ENCODE measurements at regions not wholly inside any gene's neighbourhood (a gene's known extent, or its start where the extent isn't known, plus 50 kb on each side); places are given as distances from the start of the nearest gene placed in this dataset.
"Not testable (repeated sequence)": the region's sequence is repeated elsewhere in the genome, so short reads cannot be mapped to it uniquely, and the experiment has no call there.

- H3K36me3 Mint-ChIP-seq (ENCODE audit: insufficient read depth): no peaks in the 10 kb centered on the region
Observed at GRCh38 chrX:102849396-102849795, 87.7 kb upstream of the RAB40AL start.

DNA sequence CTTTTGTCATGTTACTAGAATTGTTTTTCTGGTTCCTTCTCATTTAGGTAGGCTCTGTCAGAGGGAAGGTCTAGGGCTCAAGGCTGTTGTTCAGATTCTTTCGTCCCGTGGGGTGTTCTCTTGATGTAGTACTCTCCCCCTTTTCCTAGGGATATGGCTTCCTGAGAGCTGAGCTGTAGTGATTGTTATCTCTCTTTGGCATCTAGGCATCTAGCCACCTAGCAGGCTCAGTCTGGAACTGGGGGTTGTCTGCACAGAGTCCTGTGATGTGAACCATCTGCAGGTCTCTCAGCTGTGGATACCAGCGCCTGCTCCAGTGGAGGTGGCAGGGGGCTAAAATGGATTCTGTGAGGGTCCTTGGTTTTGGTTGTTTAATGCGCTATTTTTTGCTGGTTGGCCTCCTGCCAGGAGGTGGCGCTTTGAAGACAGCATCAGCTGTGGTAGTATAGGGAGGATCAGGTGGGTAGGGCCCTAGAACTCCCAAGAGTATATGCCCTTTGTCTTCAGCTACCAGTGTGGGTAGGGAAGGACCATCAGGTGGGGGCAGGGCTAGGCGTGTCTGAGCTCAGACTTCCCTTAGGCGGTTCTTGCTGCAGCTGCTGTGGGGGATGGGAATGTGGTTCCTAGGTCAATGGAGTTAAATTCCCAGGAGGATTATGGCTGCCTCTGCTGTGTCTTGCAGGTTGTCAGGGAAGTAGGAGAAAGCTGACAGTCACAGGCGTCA lies 78.1 kb upstream of the RAB40AL start:
- DNase-seq (ENCODE audit: low spot score in 2 of 2); H3K27me3 Mint-ChIP-seq; H3K9me3 Mint-ChIP-seq; H3K4me1 Mint-ChIP-seq; H3K36me3 Mint-ChIP-seq (ENCODE audit: insufficient read depth); H3K4me3 Mint-ChIP-seq; ATAC-seq (replicated peaks; ENCODE audit: extremely low read depth, poor library complexity, severe bottlenecking); H3K27ac Mint-ChIP-seq (ENCODE audit: low read depth): not testable (repeated sequence)

More at GRCh38 chrX:102849396-102849795, 87.7 kb upstream of the RAB40AL start:
- no peak overlapping the region for H3K27ac Mint-ChIP-seq (ENCODE audit: low read depth)
- no peaks in the 10 kb centered on the region for H3K27me3 Mint-ChIP-seq
- H3K4me1 Mint-ChIP-seq: no peaks in the 10 kb centered on the region
- no peak for DNase-seq (ENCODE audit: low spot score in 2 of 2)
- no peak overlapping the region for H3K4me3 Mint-ChIP-seq
- H3K9me3 Mint-ChIP-seq: no peaks in the 10 kb centered on the region
- ATAC-seq (replicated peaks; ENCODE audit: extremely low read depth, poor library complexity, severe bottlenecking): no peak

DNA sequence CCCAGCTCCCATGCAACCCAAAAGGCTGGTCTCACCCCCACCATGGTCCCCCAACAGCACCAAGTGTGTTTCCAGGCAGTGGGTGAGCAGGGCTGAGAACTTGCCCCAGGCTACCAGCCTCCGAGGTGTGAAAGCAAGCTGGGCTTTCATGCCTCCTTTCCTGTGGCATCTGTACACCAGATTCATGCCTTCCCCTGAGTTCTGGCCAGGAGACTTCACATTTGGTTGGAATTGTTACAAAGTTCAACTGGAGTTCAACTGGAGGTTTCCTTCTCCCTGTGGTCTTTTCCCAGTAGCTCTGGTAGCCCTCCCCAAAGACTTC lies 77.6 kb upstream of the RAB40AL start:
- H3K36me3 Mint-ChIP-seq (ENCODE audit: insufficient read depth): peaks cover 3% of the 10 kb centered on the region
- no peaks in the 10 kb centered on the region for H3K9me3 Mint-ChIP-seq
- no peaks in the 10 kb centered on the region for H3K4me1 Mint-ChIP-seq
- no peak overlapping the region for H3K27ac Mint-ChIP-seq (ENCODE audit: low read depth)
- no peak for ATAC-seq (replicated peaks; ENCODE audit: extremely low read depth, poor library complexity, severe bottlenecking)
- DNase-seq (ENCODE audit: low spot score in 2 of 2): no peak
- no peaks in the 10 kb centered on the region for H3K27me3 Mint-ChIP-seq
- H3K4me3 Mint-ChIP-seq: no peak overlapping the region

DNA sequence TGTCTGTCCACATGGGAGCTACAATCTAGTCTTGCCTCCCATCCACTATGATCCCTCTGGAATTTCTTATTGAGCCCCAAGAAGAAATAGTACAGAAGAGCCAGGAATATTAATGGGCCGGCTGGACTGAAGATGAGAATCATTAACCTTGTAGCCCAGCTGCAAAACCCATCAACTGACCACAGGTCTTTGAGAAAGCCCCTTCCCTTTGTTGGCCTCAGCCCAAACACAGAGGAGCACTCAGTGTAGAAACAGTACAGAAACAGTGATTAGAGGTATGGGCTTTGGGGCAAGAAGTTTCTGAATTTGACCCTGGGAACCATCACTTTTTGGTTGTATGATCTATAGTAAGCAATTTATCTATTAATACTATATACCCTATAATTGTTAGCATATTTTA lies 76.8 kb upstream of the RAB40AL start:
- ATAC-seq (replicated peaks; ENCODE audit: extremely low read depth, poor library complexity, severe bottlenecking) (no peak), DNase-seq (ENCODE audit: low spot score in 2 of 2) (no peak)
- H3K4me1 Mint-ChIP-seq: no peaks in the 10 kb centered on the region
- H3K9me3 Mint-ChIP-seq: no peaks in the 10 kb centered on the region
- no peak overlapping the region for H3K27ac Mint-ChIP-seq (ENCODE audit: low read depth)
- H3K4me3 Mint-ChIP-seq: no peak overlapping the region
- H3K36me3 Mint-ChIP-seq (ENCODE audit: insufficient read depth): peaks cover 5% of the 10 kb centered on the region
- H3K27me3 Mint-ChIP-seq: no peaks in the 10 kb centered on the region

- no peak overlapping the region for H3K27ac Mint-ChIP-seq (ENCODE audit: low read depth)
- no peak overlapping the region for H3K4me3 Mint-ChIP-seq
- H3K27me3 Mint-ChIP-seq: no peaks in the 10 kb centered on the region
- DNase-seq (ENCODE audit: low spot score in 2 of 2): peak; percentile 61 to 68
- H3K36me3 Mint-ChIP-seq (ENCODE audit: insufficient read depth): peaks cover 10% of the 10 kb centered on the region
- H3K9me3 Mint-ChIP-seq: no peaks in the 10 kb centered on the region
- no peaks in the 10 kb centered on the region for H3K4me1 Mint-ChIP-seq
- no peak for ATAC-seq (replicated peaks; ENCODE audit: extremely low read depth, poor library complexity, severe bottlenecking)
Observed at GRCh38 chrX:102863735-102864134, 73.3 kb upstream of the RAB40AL start.

DNA sequence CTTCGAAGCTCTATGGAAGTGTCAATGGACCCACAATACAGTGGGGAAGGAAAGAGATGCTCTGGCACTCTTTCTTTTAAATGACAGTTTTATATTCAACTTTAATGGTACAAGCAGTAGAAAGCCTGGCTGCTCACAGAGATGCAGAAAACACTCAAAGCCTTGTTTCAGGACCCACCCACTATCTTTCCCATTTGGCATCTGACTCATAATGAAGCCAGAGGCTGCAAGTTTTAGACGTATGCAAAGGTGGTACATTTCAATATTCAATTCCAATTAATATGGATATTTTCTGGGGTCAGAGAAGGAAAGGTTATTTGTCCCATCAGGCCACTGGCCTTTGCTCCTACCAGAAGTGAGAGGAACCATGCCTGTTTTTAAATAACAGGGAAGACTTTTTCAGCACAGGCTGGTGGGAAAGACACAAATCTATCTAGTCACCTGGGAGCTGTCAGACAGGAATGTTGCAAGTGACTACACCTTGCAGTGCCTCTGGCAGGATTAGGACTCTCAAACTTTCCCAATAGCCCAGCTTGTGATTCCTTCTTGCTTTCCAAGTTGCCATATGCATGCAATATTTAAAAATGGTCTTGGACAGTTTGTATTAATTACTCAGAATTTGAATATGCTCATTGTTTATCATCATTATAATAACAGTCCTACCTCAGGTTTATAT lies 70.0 kb upstream of the RAB40AL start:
- no peaks in the 10 kb centered on the region for H3K9me3 Mint-ChIP-seq
- no peak for ATAC-seq (replicated peaks; ENCODE audit: extremely low read depth, poor library complexity, severe bottlenecking)
- H3K27ac Mint-ChIP-seq (ENCODE audit: low read depth): no peak overlapping the region
- H3K27me3 Mint-ChIP-seq: no peaks in the 10 kb centered on the region
- DNase-seq (ENCODE audit: low spot score in 2 of 2): no peak
- no peaks in the 10 kb centered on the region for H3K4me1 Mint-ChIP-seq
- no peak overlapping the region for H3K4me3 Mint-ChIP-seq
- peaks cover 9% of the 10 kb centered on the region for H3K36me3 Mint-ChIP-seq (ENCODE audit: insufficient read depth)

DNA sequence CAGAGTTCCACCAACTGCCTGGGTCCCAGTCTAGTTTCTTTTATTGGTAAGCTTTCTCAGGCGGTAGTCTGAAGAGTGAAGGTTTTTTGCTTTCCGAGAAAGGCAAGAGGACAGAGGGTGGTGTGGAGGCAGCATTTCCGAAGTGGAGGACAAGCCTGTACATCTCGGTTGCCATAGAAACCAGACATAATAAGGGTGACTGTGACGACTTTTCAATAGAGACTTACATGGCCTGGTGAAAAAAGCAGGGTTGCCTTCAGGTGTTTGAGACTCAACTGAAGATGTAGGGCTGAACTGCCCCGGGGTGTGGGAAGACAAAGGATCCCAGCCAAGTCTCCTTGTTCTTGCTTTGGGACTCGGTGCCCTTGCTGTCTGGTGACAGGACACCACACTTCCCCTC lies 53.6 kb upstream of the RAB40AL start:
- ATAC-seq (replicated peaks; ENCODE audit: extremely low read depth, poor library complexity, severe bottlenecking) (no peak), DNase-seq (ENCODE audit: low spot score in 2 of 2) (no peak)
- Mint-ChIP-seq H3K36me3 (ENCODE audit: insufficient read depth) (peaks cover 4% of the 10 kb centered on the region), H3K27ac (ENCODE audit: low read depth) (no peak overlapping the region), H3K27me3 (no peaks in the 10 kb centered on the region), H3K4me1 (no peaks in the 10 kb centered on the region), H3K9me3 (no peaks in the 10 kb centered on the region), H3K4me3 (no peak overlapping the region)

All from central memory CD8-positive, alpha-beta T cell (primary cell).